GM12891 (cell line): ENCODE measurements at regions not wholly inside any gene's neighbourhood (a gene's known extent, or its start where the extent isn't known, plus 50 kb on each side); places are given as distances from the start of the nearest gene placed in this dataset.

ENCODE experiments used
- PAX5 ChIP-seq: IDR thresholded peaks from 2 replicates; pipeline ENCODE4 v1.6.1; 2011; ENCODE audit warnings: low read length, moderate library complexity, mild to moderate bottlenecking; ENCODE audit not compliant: insufficient read depth, severe bottlenecking
- POLR2A ChIP-seq: IDR thresholded peaks from 2 replicates; pipeline ENCODE4 v1.6.1; 2011; ENCODE audit warnings: low read depth, low read length, control low read depth
- POLR2AphosphoS5 ChIP-seq: IDR thresholded peaks from 2 replicates; pipeline ENCODE4 v1.6.1; 2011; ENCODE audit warnings: low read depth, low read length, control low read depth
- POU2F2 ChIP-seq: IDR thresholded peaks from 2 replicates; pipeline ENCODE4 v1.6.1; 2011; ENCODE audit warnings: low read depth, mild to moderate bottlenecking, control low read depth, low read length, moderate library complexity
- SPI1 ChIP-seq: IDR thresholded peaks from 2 replicates; pipeline ENCODE4 v1.6.1; 2011; ENCODE audit warnings: low read depth, low read length, control low read depth
- TAF1 ChIP-seq: IDR thresholded peaks from 2 replicates; pipeline ENCODE4 v1.6.1; 2011; ENCODE audit warnings: low read depth, low read length, control low read depth

GRCh38 chr6:120606743-120607142 is 727.5 kb downstream of the TBC1D32 start:
- TF ChIP-seq POLR2A = no peak
- no peak for TF ChIP-seq PAX5
- TF ChIP-seq TAF1 = no peak
- TF ChIP-seq POLR2AphosphoS5 = no peak
- no peak for TF ChIP-seq SPI1
- TF ChIP-seq POU2F2 = no peak
